ENCODE measurements at regions not wholly inside any gene's neighbourhood (a gene's known extent, or its start where the extent isn't known, plus 50 kb on each side); places are given as distances from the start of the nearest gene placed in this dataset.

- DNase-seq, result no peak
Observed at GRCh38 chr13:67769063-67769986, 539.2 kb upstream of the PCDH9 start.

- DNase-seq, result no peak
Observed at GRCh38 chr13:67763984-67764383, 533.8 kb upstream of the PCDH9 start.

GRCh38 chr13:67763384-67763783 lies 533.2 kb upstream of the PCDH9 start:
- DNase-seq, result no peak

- no peak for DNase-seq
Observed at GRCh38 chr13:67758975-67759374, 528.8 kb upstream of the PCDH9 start.

DNA sequence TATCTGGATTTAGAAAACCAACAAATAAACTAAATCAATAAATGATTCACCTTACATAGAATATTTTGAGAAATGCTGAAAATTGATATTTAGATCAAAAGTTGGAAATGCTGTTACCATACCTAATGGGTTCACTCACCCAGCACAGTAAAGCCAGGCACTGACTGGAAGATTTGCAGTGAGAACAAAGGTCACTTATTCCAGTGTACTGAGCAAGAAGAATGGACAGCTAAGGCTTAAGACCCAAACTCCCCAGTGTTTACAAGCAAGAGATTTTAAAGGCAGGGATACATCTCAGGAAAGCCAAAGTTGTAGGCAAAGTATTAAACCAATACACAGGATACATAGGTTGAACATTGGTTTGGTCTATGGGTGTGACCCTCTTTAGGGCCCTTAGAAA lies 523.9 kb upstream of the PCDH9 start:
- DNase-seq, result no peak

DNA sequence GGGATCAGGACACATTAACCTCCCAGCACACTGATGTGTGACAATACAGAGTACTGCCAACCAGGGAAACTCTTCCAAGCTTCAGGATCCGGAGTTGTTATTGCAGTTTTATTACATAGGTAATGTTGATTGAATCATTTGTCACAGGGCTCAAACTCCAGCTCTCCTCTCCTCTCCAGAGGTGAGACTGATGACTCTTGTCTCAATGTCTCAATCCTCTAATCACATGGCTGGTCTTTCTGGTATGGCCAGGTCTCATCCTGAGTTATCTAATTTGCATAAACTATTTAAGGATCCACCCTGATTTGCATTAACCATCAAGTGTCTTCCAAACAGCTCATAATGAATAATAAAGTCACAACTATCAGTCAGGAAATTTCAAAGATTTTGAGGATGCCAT lies 522.6 kb upstream of the PCDH9 start:
- DNase-seq, result no peak

DNA sequence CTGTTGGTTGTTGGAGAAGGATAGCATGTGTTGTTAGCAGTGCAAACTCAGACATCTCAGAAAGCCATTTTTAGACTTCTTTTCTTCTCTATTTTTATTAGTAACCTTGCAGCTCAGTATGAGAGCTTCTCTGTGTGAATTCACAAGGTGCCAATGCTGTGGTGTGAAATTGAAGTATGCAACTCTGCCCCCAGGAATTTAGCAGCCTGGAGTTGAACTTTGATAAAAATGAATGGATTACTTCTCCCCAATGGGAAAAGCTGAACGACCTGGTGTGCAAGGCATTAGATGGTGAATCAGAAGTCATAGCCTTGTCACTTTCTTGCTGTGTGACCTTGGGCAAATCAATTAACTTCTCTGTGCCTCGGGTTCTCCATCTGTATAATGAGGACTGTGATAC lies 512.3 kb upstream of the PCDH9 start:
- no peak for DNase-seq

- DNase-seq, result no peak
Observed at GRCh38 chr13:67740871-67741535, 510.9 kb upstream of the PCDH9 start.

DNA sequence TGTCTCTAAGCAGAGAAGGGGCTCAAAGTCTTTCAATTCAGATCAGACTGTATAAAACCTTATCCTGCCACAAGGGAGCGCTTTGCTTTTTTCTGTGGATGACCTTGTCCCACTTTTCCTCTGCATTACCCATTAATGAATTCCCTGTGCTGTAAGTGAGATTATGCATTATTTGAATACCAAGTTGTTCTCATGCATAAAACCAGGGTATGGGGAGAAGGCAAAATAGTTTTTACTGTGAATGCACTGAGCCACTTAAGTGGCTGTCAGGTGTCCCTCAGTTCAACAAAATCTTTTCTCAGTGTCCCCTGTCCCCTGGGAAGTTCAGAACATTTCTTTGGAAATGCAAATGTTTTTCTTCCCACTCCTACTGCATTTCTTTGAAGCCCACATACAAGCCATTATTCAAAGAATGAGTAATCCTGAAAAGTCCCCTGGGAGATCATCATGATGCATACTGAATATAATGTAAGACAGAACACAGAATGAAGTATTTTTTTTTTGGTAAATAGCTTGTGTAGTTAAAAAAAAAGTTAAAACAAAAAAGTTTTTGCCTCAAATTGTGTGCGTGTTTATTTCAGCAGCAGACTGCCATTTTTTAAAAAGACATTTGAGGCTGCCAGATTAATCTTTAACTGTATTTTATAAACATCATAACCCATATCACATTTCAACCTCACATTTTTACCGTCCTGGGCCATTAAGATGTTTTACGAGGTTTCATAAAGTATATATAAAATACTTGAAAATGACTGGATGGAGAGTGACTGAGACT lies 506.7 kb upstream of the PCDH9 start:
- DNase-seq, result peak in 1 of 14 donors; percentile 9

DNA sequence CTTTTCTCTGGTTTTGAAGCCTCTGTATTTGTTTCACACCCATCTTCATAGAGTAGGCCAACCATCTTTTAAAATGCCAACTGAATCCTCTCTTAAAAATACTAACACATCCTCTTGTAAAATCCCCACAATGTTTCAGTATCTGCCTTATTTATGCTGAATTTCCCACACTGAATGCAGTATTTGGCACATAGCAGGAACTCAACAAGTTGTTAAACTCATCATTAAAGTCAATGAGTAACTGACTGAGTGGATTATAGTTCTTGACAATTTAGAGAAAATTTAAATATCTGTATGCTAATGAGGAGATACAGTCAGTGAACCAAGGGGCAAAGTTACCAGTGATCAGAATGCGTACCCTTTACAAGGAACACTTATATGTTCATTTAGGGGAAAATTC lies 505.5 kb upstream of the PCDH9 start:
- DNase-seq, result no peak

DNA sequence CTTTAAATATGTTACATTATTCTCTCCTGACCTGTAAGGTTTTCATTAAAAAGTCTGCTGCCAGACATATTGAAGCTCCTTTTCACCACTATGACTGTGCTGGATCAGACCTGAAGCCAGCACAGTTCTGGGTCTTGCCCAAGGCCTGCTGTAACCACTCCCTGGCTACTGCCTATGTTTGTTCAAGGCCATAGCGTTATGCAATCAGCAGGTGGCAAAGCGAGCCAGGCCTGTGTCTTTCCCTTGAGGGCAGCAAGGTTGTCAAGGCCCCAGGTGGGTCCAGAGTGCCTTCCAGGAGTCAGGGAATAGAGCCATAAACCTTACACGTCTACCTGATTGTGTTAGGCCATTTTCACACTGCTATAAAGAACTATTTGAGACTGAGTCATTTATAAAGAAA lies 496.8 kb upstream of the PCDH9 start:
- DNase-seq, result no peak

DNA sequence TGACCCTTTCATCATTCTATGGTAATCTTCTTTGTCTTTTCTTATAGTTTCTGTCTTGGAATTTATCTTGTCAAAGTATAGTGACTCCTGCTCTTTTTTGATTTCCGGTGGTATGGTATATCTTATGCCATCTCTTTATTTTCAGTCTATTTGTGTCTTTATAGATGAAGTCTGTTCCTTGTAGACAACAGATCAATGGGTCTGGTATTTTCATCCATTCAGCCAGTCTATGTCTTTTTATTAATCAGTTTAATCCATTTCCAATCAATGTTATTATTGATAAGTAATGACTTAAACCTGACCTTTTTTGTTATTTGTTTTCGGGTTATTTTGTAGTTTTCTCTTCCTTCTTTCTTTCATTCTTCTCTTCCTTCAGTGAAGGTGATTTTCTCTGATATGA lies 495.9 kb upstream of the PCDH9 start:
- DNase-seq, result no peak

GRCh38 chr13:67713571-67713970 lies 483.4 kb upstream of the PCDH9 start:
- no peak for DNase-seq

GRCh38 chr13:67696775-67697174 lies 466.6 kb upstream of the PCDH9 start:
- DNase-seq, result no peak

- no peak for DNase-seq
Observed at GRCh38 chr13:67664502-67664901, 434.4 kb upstream of the PCDH9 start.

DNA sequence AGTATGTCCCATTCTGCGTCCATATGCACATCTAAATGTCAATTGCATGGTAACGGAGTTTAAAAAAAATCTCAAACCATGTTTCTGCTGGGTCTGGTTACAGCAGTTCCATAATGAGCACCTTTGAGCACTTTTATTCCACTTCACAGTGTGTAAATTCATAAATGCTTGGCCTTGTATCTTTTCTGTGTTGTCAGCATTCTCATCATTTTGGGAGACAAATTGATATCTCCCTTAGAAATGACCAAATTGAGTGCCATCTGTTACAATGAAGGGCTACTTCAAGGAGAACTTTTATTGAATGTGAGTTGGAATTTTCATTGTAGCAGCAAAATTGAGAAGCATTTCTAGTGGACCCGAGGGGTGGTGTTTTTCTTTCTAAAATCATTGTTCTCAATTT lies 432.9 kb upstream of the PCDH9 start:
- DNase-seq, result no peak

- DNase-seq, result no peak
Observed at GRCh38 chr13:67652887-67653286, 422.8 kb upstream of the PCDH9 start.

DNA sequence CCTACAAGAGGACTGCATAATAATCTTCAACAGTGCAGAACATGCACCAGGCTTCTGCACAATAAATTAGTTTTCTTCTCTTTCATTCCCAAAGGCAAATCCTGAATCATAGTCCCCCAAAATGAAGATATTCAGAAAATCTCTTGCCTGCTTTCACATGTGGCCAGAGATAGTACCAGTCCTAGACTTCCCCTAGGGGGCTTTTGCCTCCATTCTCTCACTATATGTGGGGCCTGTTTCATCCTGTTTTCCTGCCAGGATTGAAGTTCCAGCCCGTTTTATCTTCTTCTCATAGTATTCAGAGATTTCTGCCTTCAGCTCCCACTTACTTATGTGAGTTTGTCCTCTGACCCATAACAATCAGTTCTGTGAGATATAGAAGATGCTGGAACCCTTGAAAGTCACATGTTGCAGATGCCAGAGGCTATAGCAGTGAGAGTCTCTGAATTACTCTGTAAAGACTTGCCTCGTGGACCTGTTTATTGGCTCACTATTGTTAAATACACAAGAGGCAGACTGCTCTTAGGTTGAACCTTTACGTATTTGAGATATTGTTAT lies 421.9 kb upstream of the PCDH9 start:
- DNase-seq, result no peak

GRCh38 chr13:67650471-67650870 lies 420.3 kb upstream of the PCDH9 start:
- no peak for DNase-seq

DNA sequence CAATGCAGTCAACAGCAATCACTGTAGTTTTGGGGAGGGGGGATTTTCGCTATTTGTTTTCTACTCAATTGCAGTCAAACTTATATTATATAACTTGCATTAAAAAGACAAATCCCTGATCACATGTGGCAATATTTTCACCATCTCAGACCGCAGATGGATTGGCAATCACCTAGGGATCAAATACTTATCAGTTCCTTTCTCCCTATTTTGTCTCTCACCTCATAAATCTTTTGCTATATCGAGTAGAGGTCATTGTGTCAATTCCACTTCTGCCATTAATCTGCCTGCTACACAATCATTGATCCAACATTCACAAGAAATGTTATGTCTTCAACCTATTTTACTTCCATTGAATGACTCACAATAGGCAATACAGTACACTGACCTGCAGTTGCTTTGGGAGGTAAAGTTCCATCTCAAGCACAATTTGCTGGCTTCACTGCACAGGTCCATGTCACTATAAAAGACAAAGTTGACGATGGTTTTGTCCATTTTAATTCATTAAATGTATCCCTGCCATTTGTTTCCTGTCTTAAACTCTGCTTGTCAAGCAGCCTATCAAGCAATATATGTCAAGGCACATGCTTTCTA lies 415.8 kb upstream of the PCDH9 start:
- no peak for DNase-seq

GRCh38 chr13:67643516-67644055 lies 413.4 kb upstream of the PCDH9 start:
- no peak for DNase-seq

DNA sequence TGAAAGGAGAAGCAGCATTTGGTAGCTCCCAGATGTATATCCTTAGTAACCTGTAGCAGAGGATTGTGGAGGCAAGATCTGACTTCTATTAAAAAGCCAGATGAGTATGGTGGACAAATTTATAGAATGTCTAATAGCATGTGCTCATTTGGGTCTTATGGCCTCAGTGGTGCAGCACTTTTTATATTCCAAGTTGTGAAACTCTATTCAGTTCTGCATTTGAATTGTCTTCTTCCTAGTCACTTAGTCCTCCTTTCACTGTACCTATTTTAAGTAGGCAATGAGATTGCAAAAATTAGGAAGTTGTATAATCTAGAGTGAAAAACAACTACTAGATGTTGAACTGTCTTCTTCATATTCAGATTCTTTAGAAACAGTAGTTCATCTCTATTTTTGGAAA lies 412.5 kb upstream of the PCDH9 start:
- no peak for DNase-seq

Data from C1 segment of cervical spinal cord (tissue), 14 donors.